HS-5 (cell line): ENCODE measurements at regions not wholly inside any gene's neighbourhood (a gene's known extent, or its start where the extent isn't known, plus 50 kb on each side); places are given as distances from the start of the nearest gene placed in this dataset.

Experiments used
- DNase-seq: peaks from one replicate; pipeline ENCODE4 v3.0.0-alpha.2; 2012; ENCODE audit warnings: low read depth

GRCh38 chr7:115271332-115272235 is 349.7 kb downstream of the MDFIC start:
- no peak for DNase-seq

- no peak for DNase-seq
Observed at GRCh38 chr7:115269486-115269885, 347.6 kb downstream of the MDFIC start.

GRCh38 chr7:115267503-115267902 is 345.6 kb downstream of the MDFIC start:
- no peak for DNase-seq

- no peak for DNase-seq
Observed at GRCh38 chr7:115260381-115260780, 338.5 kb downstream of the MDFIC start.

- no peak for DNase-seq
Observed at GRCh38 chr7:115252461-115252860, 330.6 kb downstream of the MDFIC start.

GRCh38 chr7:115249080-115249479 is 327.2 kb downstream of the MDFIC start:
- no peak for DNase-seq

- DNase-seq, result no peak
Observed at GRCh38 chr7:115241151-115241550, 319.3 kb downstream of the MDFIC start.

GRCh38 chr7:115240242-115240641 is 318.3 kb downstream of the MDFIC start:
- DNase-seq, result no peak

- no peak for DNase-seq
Observed at GRCh38 chr7:115235075-115235474, 313.2 kb downstream of the MDFIC start.

GRCh38 chr7:115233809-115234208 is 311.9 kb downstream of the MDFIC start:
- DNase-seq, result no peak

- DNase-seq, result no peak
Observed at GRCh38 chr7:115232041-115232440, 310.1 kb downstream of the MDFIC start.

- DNase-seq, result peak; percentile 82
Observed at GRCh38 chr7:115230882-115231571, 309.1 kb downstream of the MDFIC start.

GRCh38 chr7:115229401-115230105 is 307.7 kb downstream of the MDFIC start:
- no peak for DNase-seq

GRCh38 chr7:115227473-115228235 is 305.8 kb downstream of the MDFIC start:
- DNase-seq, result no peak

GRCh38 chr7:115226410-115226809 is 304.5 kb downstream of the MDFIC start:
- no peak for DNase-seq

GRCh38 chr7:115224922-115225321 is 303.0 kb downstream of the MDFIC start:
- no peak for DNase-seq

- no peak for DNase-seq
Observed at GRCh38 chr7:115223959-115224358, 302.1 kb downstream of the MDFIC start.

- no peak for DNase-seq
Observed at GRCh38 chr7:115221456-115221855, 299.6 kb downstream of the MDFIC start.

- no peak for DNase-seq
Observed at GRCh38 chr7:115218076-115218475, 296.2 kb downstream of the MDFIC start.

- no peak for DNase-seq
Observed at GRCh38 chr7:115217373-115217772, 295.5 kb downstream of the MDFIC start.

GRCh38 chr7:115216652-115217051 is 294.8 kb downstream of the MDFIC start:
- DNase-seq, result no peak

- DNase-seq, result no peak
Observed at GRCh38 chr7:115211171-115211570, 289.3 kb downstream of the MDFIC start.
